Endothelial cell of hepatic sinusoid (primary cell): ENCODE measurements at regions not wholly inside any gene's neighbourhood (a gene's known extent, or its start where the extent isn't known, plus 50 kb on each side); places are given as distances from the start of the nearest gene placed in this dataset.

Source experiments
- in situ Hi-C: cut with HindIII; loops from 2 replicates; pipeline ENCODE4 v1.10.0; 2017; ENCODE audit warnings: low sequenced_read_pairs

DNA sequence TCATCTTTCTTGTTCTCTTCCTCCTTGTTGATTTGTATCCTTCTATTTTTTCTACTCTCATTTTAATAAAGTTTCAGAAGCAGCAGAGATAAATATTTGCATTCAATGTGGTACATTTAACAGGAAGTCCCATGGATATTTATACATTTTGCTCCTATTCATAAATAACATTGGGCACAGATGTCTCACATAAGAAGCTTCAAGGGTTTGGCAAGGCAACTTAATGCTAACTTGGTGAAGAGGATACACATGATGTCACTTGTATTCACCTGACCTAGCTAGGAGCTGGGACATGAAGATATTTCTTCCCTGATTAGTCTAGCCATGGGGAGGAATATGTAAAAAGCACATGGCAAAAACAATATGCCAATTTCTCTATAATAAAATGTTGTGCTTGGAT, 65.1 kb upstream of the DUSP10 start:
- in situ Hi-C loops: no loop called here

GRCh38 chr1:221806236-221806635, 64.3 kb upstream of the DUSP10 start:
- in situ Hi-C loops: no loop called here

GRCh38 chr1:221805121-221805520, 63.2 kb upstream of the DUSP10 start:
- in situ Hi-C loops: no loop called here

DNA sequence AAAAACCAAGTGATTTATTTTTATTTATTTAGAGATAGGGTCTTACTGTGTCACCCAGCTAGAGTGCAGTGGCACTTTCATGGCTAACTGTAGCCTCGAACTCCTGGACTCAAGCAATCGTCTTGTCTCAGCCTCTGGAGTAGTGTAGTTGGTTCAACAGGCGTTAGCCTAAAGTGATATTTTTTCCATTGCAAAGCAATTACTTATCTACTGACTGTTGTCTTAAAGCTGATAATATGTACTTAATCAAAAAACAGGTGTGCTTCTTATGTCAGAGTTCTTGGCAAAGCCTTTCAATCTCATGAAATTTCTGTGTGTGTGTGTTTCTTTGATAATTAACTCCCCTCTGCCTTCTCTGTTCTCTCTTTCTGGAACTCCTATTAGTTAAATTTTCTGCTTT, 62.4 kb upstream of the DUSP10 start:
- in situ Hi-C loops: no loop called here

DNA sequence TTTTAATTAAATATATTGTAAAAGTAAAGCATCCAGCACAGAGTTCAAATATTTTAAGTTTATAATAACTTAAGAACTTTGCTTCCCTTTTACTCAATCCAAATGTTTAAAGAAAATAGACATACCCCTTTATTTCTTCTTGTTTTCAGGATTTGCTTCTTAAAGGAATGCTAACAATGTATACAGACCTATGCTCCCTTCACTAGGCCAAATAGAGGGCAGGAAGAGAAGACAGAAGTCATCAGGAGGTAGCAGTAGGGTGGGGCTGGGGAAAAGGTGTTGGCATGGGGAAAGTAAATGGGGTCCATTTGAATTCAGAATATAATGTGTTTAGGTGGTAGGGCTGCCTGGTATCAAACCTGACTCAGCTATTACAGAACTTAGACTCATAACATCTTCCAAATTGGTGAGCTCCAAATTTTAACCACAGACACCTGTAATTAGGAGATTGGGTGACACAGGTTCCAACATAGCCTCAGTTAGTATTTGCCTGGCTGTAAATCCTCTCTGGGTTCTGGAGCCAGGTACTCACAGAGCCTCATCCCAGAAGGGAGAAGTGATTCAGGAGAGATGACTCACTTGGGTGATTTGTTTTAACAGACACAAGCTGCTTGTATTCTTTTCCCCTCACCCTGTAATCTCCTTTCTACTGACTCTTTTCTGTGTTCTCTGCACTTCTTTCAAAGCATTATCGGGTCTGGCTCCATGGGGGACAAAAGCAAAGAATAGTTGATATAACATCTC, 60.1 kb upstream of the DUSP10 start:
- in situ Hi-C loops: no loop called here

- in situ Hi-C loops: no loop called here
These were observed 59.4 kb upstream of the DUSP10 start for GRCh38 chr1:221801251-221801661.

GRCh38 chr1:221800831-221801230, 58.9 kb upstream of the DUSP10 start:
- in situ Hi-C loops: no loop called here

DNA sequence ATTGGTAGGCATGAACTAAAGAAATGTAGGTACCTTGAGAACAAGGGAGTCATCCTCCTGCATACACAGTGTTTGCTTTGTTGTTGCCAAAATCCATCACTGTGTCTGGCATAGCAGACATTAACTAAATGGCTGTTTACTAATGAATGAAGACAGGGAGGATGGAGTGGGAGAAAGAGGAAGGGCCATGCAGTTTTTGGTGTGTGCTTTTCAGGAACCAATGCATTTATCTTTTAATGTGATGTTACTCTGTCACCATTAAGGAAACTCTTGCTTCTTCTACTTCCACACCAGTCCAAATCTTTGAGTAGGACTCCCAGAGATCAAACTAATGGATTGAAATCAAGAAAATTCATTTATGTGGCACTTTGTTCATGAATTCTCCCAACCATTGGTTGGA, 55.6 kb upstream of the DUSP10 start:
- in situ Hi-C loops: no loop called here

- in situ Hi-C loops: no loop called here
These were observed 54.8 kb upstream of the DUSP10 start for GRCh38 chr1:221796700-221797099.

DNA sequence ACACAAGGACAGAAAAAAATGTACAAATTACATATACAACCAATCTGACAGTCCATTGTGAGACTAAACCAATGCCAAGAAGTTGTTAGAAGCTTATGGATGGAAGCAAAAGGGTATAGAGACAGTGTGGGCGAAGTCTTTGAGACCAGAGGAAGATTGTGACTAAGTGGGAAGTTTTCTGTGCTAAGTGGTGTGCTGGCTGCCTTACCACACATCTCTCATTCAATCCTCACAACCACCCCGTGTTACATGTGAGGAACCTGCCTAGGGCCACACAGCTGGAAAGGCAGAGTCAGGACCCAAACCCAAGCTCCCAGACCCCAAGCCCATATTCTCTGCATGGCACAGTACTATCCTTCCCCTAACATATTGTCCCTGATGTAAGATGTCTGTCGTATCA, 53.5 kb upstream of the DUSP10 start:
- in situ Hi-C loops: no loop called here

DNA sequence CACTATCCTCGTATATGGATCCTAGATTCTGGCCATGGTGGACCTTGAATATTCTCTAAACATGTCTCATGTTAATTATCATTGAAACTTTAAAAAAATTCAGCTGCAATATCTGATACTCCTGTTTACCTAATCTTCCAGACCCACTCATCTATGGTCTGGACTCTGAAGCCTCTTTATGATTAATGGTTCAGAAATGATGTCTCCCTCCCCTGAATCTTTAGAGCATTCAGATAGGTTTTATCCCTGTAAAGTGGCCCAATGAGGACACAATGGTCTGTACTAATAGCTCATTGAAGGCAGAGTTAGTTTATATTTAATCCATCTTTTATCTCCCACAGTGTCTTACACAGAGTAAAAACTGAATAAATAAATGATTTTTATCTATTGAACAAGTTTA, 53.0 kb upstream of the DUSP10 start:
- in situ Hi-C loops: no loop called here

DNA sequence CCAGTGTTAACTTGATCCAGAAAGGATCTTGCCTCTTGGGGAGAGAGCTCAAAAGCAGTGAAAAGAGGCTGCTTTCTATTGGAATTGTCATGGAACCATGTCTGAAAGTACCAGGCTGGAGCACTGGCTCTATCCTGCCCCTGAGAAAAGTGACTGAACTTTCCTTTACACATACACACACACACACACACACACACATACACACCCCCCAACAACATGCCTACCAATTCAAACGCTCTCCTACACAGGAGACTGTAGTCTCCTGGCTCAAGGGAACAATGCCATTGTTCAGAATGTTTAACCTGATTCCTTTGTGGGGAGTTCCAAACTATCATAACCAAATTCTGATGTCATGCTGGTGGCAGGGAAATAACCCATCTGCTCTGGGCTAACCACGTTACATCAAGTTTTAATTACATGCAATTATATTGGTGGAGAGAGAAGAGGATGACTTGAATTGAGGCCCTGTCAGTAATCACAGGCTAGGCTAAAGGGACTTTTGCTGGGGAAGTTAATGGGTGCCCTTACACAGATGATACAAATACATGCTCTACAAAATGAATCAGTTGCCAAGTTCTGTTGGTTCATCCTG, 52.3 kb upstream of the DUSP10 start:
- in situ Hi-C loops: no loop called here

GRCh38 chr1:221793439-221794078, 51.7 kb upstream of the DUSP10 start:
- in situ Hi-C loops: no loop called here

DNA sequence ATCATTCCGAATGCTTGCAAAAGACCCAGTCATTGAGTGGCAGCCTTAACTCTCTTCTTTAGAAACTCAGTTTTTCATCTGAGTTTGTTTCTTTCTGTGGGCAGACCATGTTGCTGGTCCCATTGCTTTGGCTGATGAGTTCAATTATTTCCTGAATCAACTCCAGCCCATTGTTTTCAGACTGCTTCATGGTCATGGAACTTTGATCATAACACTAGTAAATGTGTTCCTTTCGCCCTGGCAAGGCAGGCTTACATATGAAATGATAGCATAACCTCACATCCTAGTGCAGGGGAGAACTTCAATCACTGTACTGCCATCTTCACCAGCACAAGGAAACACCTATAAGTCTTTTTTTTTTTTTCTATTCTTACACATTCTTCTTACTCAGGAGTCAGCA, 50.0 kb upstream of the DUSP10 start:
- in situ Hi-C loops: no loop called here
